HCT116 (cell line): ENCODE measurements at regions not wholly inside any gene's neighbourhood (a gene's known extent, or its start where the extent isn't known, plus 50 kb on each side); places are given as distances from the start of the nearest gene placed in this dataset.

Experiments
- ATAC-seq: fragments of 200-7000 bp; cut with Tn5 transposase; 2 replicates; pipeline ENCODE4 v1.9.1; 2020; ENCODE audit warnings: mild to moderate bottlenecking, moderate library complexity
- BruUV-seq: library from RNA; stranded (reverse); fragments of 400-500 nt; replicated peaks from 2 replicates; lab custom pipeline; 2021; lab: Mats Ljungman, UMichigan
- CTCF ChIA-PET: fragments of 300-600 bp; sonication (Branson Sonifier 250); formaldehyde crosslinking; loops from one replicate; lab custom pipeline; 2021; ENCODE audit warnings: antibody characterized with exemption; lab: Charles Lee
- POLR2A ChIA-PET: fragments of 300-600, 350-600 bp; sonication (Branson Sonifier 250); formaldehyde crosslinking; loops from one replicate; lab custom pipeline; 2021; ENCODE audit warnings: antibody characterized with exemption; lab: Charles Lee
- RAD21 ChIA-PET, 2 experiments: fragments of 300-600 bp; sonication (Branson Sonifier 250); formaldehyde crosslinking; loops; one replicate each; lab custom pipeline; 2023; ENCODE audit warnings: low total read pairs in 2 of 2; ENCODE audit not compliant: uncharacterized antibody in 2 of 2, unreplicated experiment in 2 of 2, low non-redundant PET in 1 of 2; lab: Charles Lee
- DNase-seq: peaks from one replicate; pipeline ENCODE4 v3.0.0-alpha.2; 2010; ENCODE audit warnings: low read depth, low spot score
- H2AFZ ChIP-seq: fragments of 200-600 bp; shearing (Covaris generic), sonication (generic); 2 replicates; pipeline ENCODE4 v1.6.1; 2017; ENCODE audit warnings: low read depth, mixed run types, mixed read lengths, antibody characterized with exemption, low read length; ENCODE audit not compliant: poor library complexity, severe bottlenecking
- H3K27ac ChIP-seq: 2 replicates; pipeline ENCODE4 v1.5.1; 2012; ENCODE audit warnings: low read depth, low read length
- H3K27me3 ChIP-seq: fragments of 200-600 bp; sonication (generic); 2 replicates; pipeline ENCODE4 v1.6.1; 2016; ENCODE audit warnings: mixed run types, low read length, mixed read lengths; ENCODE audit not compliant: insufficient read depth
- H3K36me3 ChIP-seq, 2 experiments: fragments of 200-500 bp in 1 of 2; fragments of 200-600 bp in 1 of 2; sonication (Bioruptor generic) in 1 of 2; sonication (generic) in 1 of 2; 2 replicates each; pipeline versions ENCODE4 v1.5.1 to v1.6.1; 2014 to 2016; ENCODE audit warnings: low read length in 2 of 2, inconsistent platforms in 1 of 2, mixed read lengths in 1 of 2, mixed run types in 1 of 2; ENCODE audit not compliant: insufficient read depth in 2 of 2, control insufficient read depth in 1 of 2
- H3K4me1 ChIP-seq, 2 experiments: fragments of 200-600 bp in 1 of 2; sonication (generic) in 1 of 2; 2 replicates each; pipeline versions ENCODE4 v1.5.1 to v1.6.1; 2012 to 2017; ENCODE audit warnings: low read length in 2 of 2, inconsistent platforms in 1 of 2, mild to moderate bottlenecking in 1 of 2, mixed read lengths in 1 of 2, mixed run types in 1 of 2, moderate library complexity in 1 of 2; ENCODE audit not compliant: insufficient read depth in 2 of 2, control insufficient read depth in 1 of 2
- H3K4me2 ChIP-seq: fragments of 200-600 bp; sonication (generic); 2 replicates; pipeline ENCODE4 v1.6.1; 2017; ENCODE audit warnings: mixed run types, low read length, mixed read lengths
- H3K4me3 ChIP-seq, 2 experiments: fragments of 200-600 bp in 1 of 2; sonication (generic) in 1 of 2; replicated peaks in 1 of 2; 2 replicates each; pipeline ENCODE4 v1.5.1; 2011 to 2016; ENCODE audit warnings: low read length in 2 of 2, control low read depth in 1 of 2, low read depth in 1 of 2, mild to moderate bottlenecking in 1 of 2, mixed read lengths in 1 of 2, mixed run types in 1 of 2
- H3K79me2 ChIP-seq: fragments of 200-600 bp; sonication (generic); 2 replicates; pipeline ENCODE4 v1.6.1; 2017; ENCODE audit warnings: mild to moderate bottlenecking, mixed run types, low read length, moderate library complexity, mixed read lengths; ENCODE audit not compliant: insufficient read depth
- H3K9ac ChIP-seq: fragments of 200-600 bp; sonication (generic); 2 replicates; pipeline ENCODE4 v1.6.1; 2016; ENCODE audit warnings: low read length, mixed read lengths
- H3K9me2 ChIP-seq: fragments of 200-600 bp; sonication (generic), shearing (Covaris generic); 2 replicates; pipeline ENCODE4 v1.6.1; 2017; ENCODE audit warnings: mixed run types, mild to moderate bottlenecking, moderate library complexity; ENCODE audit not compliant: insufficient read depth
- H3K9me3 ChIP-seq, 2 experiments: fragments of 200-500 bp in 1 of 2; fragments of 200-600 bp in 1 of 2; sonication (Bioruptor generic) in 1 of 2; sonication (generic) in 1 of 2; 2 replicates each; pipeline ENCODE4 v1.6.1; 2014 to 2017; ENCODE audit warnings: low read length in 2 of 2, mixed read lengths in 2 of 2, inconsistent platforms in 1 of 2, low read depth in 1 of 2, mild to moderate bottlenecking in 1 of 2, mixed run types in 1 of 2, moderate library complexity in 1 of 2; ENCODE audit not compliant: control insufficient read depth in 1 of 2, insufficient read depth in 1 of 2
- H4K20me1 ChIP-seq: fragments of 200-600 bp; sonication (generic), shearing (Covaris generic); 2 replicates; pipeline ENCODE4 v1.6.1; 2017; ENCODE audit warnings: mixed run types, mild to moderate bottlenecking, moderate library complexity; ENCODE audit not compliant: insufficient read depth
- CEBPB ChIP-seq: IDR thresholded peaks from 2 replicates; pipeline ENCODE4 v1.6.1; 2012; ENCODE audit warnings: low read depth
- CTCF ChIP-seq, 3 experiments: fragments of 200-600 bp in 1 of 3; sonication (generic) in 1 of 3; IDR thresholded peaks in 2 of 3; conservative IDR thresholded peaks in 1 of 3; 2 replicates each; pipeline ENCODE4 v1.5.1; 2012 to 2017; ENCODE audit warnings: low read depth in 2 of 3, low read length in 2 of 3, antibody characterized with exemption in 1 of 3, borderline replicate concordance in 1 of 3, control low read depth in 1 of 3, mild to moderate bottlenecking in 1 of 3, mixed read lengths in 1 of 3, mixed run types in 1 of 3, moderate library complexity in 1 of 3; ENCODE audit not compliant: insufficient read depth in 1 of 3
- ELF1 ChIP-seq: IDR thresholded peaks from 2 replicates; pipeline ENCODE4 v1.6.1; 2012; ENCODE audit warnings: low read depth, borderline replicate concordance
- EZH2phosphoT487 ChIP-seq: fragments of 200-600 bp; IDR thresholded peaks from 2 replicates; pipeline ENCODE4 v1.6.1; 2018; ENCODE audit warnings: antibody characterized with exemption, borderline replicate concordance
- JUND ChIP-seq: IDR thresholded peaks from 2 replicates; pipeline ENCODE4 v1.6.1; 2012
- POLR2A ChIP-seq: IDR thresholded peaks from 2 replicates; pipeline ENCODE4 v1.7.0; 2011; ENCODE audit warnings: borderline replicate concordance; ENCODE audit not compliant: insufficient read depth, insufficient read length; ENCODE audit errors: extremely low read depth
- RAD21 ChIP-seq: IDR thresholded peaks from 2 replicates; pipeline ENCODE4 v1.6.1; 2012; ENCODE audit warnings: low read depth, mild to moderate bottlenecking
- SRF ChIP-seq: IDR thresholded peaks from 2 replicates; pipeline ENCODE4 v1.6.1; 2012; ENCODE audit warnings: low read depth
- TCF7L2 ChIP-seq: IDR thresholded peaks from 2 replicates; pipeline ENCODE4 v1.7.0; 2011; ENCODE audit warnings: borderline replicate concordance, inconsistent platforms; ENCODE audit not compliant: insufficient read depth, insufficient read length; ENCODE audit errors: extremely low read depth
- YY1 ChIP-seq: IDR thresholded peaks from 2 replicates; pipeline ENCODE4 v1.6.1; 2011; ENCODE audit warnings: low read length, low read depth, moderate library complexity, mild to moderate bottlenecking; ENCODE audit not compliant: insufficient replicate concordance; ENCODE audit errors: extremely low read depth
- ZFX ChIP-seq: fragments of 450-650 bp; IDR thresholded peaks from 2 replicates; pipeline ENCODE4 v1.6.1; 2017
- ZNF274 ChIP-seq: fragments of 200-500 bp; sonication (Bioruptor generic); IDR thresholded peaks from 2 replicates; pipeline ENCODE4 v1.6.1; 2014; ENCODE audit warnings: mild to moderate bottlenecking, low read depth, low read length, inconsistent platforms
- intact Hi-C: fragments of 100-400 bp; cut with micrococcal nuclease; formaldehyde crosslinking; loops from 2 replicates; pipeline ENCODE4 v1.10.0; 2022
- TF ChIP-seq, protein P1 (sequence below): IDR thresholded peaks from 2 replicates; pipeline ENCODE4 v1.6.1; 2012; ENCODE audit warnings: low read depth
- TF ChIP-seq, protein P2 (sequence below): IDR thresholded peaks from 2 replicates; pipeline ENCODE4 v1.6.1; 2011; ENCODE audit warnings: mild to moderate bottlenecking, low read length, moderate library complexity; ENCODE audit not compliant: insufficient replicate concordance; ENCODE audit errors: extremely low read depth

- Histone ChIP-seq H3K9ac (no peak overlapping the region), H3K4me1 (no peaks in the 10 kb centered on the region)
- intact Hi-C loops, result no loop called here
- POLR2A ChIA-PET, result no interaction called here
- no peak for ATAC-seq
- RAD21 ChIA-PET, result no interaction called here
- TF ChIP-seq, protein P1, sequence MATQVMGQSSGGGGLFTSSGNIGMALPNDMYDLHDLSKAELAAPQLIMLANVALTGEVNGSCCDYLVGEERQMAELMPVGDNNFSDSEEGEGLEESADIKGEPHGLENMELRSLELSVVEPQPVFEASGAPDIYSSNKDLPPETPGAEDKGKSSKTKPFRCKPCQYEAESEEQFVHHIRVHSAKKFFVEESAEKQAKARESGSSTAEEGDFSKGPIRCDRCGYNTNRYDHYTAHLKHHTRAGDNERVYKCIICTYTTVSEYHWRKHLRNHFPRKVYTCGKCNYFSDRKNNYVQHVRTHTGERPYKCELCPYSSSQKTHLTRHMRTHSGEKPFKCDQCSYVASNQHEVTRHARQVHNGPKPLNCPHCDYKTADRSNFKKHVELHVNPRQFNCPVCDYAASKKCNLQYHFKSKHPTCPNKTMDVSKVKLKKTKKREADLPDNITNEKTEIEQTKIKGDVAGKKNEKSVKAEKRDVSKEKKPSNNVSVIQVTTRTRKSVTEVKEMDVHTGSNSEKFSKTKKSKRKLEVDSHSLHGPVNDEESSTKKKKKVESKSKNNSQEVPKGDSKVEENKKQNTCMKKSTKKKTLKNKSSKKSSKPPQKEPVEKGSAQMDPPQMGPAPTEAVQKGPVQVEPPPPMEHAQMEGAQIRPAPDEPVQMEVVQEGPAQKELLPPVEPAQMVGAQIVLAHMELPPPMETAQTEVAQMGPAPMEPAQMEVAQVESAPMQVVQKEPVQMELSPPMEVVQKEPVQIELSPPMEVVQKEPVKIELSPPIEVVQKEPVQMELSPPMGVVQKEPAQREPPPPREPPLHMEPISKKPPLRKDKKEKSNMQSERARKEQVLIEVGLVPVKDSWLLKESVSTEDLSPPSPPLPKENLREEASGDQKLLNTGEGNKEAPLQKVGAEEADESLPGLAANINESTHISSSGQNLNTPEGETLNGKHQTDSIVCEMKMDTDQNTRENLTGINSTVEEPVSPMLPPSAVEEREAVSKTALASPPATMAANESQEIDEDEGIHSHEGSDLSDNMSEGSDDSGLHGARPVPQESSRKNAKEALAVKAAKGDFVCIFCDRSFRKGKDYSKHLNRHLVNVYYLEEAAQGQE, result no peak
- no peak for TF ChIP-seq ELF1
- TF ChIP-seq JUND, result no peak
- TF ChIP-seq EZH2phosphoT487, result no peak
- TF ChIP-seq CTCF (IDR thresholded peaks at IDR 0.05 in 2 of 3, conservative IDR thresholded peaks at IDR 0.05 in 1 of 3; ENCODE audit: borderline replicate concordance in 1 of 3, insufficient read depth in 1 of 3, low read depth in 2 of 3, low read length in 2 of 3), result no peak
- TF ChIP-seq ZFX, result no peak
- no peak for TF ChIP-seq YY1
- TF ChIP-seq ZNF274, result no peak
- no peak for TF ChIP-seq TCF7L2
- no peak for TF ChIP-seq SRF
- no peak for TF ChIP-seq CEBPB
- no peak for TF ChIP-seq POLR2A
- TF ChIP-seq, protein P2, sequence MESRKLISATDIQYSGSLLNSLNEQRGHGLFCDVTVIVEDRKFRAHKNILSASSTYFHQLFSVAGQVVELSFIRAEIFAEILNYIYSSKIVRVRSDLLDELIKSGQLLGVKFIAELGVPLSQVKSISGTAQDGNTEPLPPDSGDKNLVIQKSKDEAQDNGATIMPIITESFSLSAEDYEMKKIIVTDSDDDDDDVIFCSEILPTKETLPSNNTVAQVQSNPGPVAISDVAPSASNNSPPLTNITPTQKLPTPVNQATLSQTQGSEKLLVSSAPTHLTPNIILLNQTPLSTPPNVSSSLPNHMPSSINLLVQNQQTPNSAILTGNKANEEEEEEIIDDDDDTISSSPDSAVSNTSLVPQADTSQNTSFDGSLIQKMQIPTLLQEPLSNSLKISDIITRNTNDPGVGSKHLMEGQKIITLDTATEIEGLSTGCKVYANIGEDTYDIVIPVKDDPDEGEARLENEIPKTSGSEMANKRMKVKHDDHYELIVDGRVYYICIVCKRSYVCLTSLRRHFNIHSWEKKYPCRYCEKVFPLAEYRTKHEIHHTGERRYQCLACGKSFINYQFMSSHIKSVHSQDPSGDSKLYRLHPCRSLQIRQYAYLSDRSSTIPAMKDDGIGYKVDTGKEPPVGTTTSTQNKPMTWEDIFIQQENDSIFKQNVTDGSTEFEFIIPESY, result no peak
- no peak for TF ChIP-seq RAD21
- TF ChIP-seq, all 23 proteins: peak for 0
- peaks cover 0 to 22% of the 10 kb centered on the region in 2 experiments; a peak in 2 of 4 replicates for H3K9me3 ChIP-seq
- H3K79me2 ChIP-seq, result no peaks in the 10 kb centered on the region
- no peak overlapping the region for H3K4me2 ChIP-seq
- H4K20me1 ChIP-seq, result no peaks in the 10 kb centered on the region
- H3K27me3 ChIP-seq, result no peaks in the 10 kb centered on the region
- no peaks in the 10 kb centered on the region for H3K9me2 ChIP-seq
- H3K27ac ChIP-seq, result no peak overlapping the region
- CTCF ChIA-PET, result no interaction called here
- no TSS peak for BruUV-seq
- no peak overlapping the region for H2AFZ ChIP-seq
- H3K4me3 ChIP-seq, result no peak overlapping the region
- DNase-seq, result no peak
- H3K36me3 ChIP-seq, result no peaks in the 10 kb centered on the region
These were observed 913.9 kb upstream of the MAP3K7 start for GRCh38 chr6:91500689-91501303.
